ENCODE measurements at regions not wholly inside any gene's neighbourhood (a gene's known extent, or its start where the extent isn't known, plus 50 kb on each side); places are given as distances from the start of the nearest gene placed in this dataset.

GRCh38 chr10:130372866-130373265 is 236.7 kb downstream of the GLRX3 start:
- DNase-seq, result no peak

GRCh38 chr10:130377986-130378540 is 241.9 kb downstream of the GLRX3 start:
- DNase-seq, result no peak

GRCh38 chr10:130378556-130379400 is 242.6 kb downstream of the GLRX3 start:
- no peak for DNase-seq

GRCh38 chr10:130380056-130380455 is 243.9 kb downstream of the GLRX3 start:
- DNase-seq, result no peak

GRCh38 chr10:130382031-130382430 is 245.8 kb downstream of the GLRX3 start:
- no peak for DNase-seq

GRCh38 chr10:130387936-130388580 is 251.9 kb downstream of the GLRX3 start:
- DNase-seq, result no peak

- DNase-seq, result no peak
Measured at GRCh38 chr10:130388746-130389145, 252.6 kb downstream of the GLRX3 start.

- DNase-seq, result no peak
Measured at GRCh38 chr10:130389906-130390305, 253.7 kb downstream of the GLRX3 start.

GRCh38 chr10:130392031-130392430 is 255.8 kb downstream of the GLRX3 start:
- no peak for DNase-seq

- no peak for DNase-seq
Measured at GRCh38 chr10:130393342-130393741, 257.2 kb downstream of the GLRX3 start.

- DNase-seq, result no peak
Measured at GRCh38 chr10:130394832-130395231, 258.6 kb downstream of the GLRX3 start.

GRCh38 chr10:130395248-130395936 is 259.2 kb downstream of the GLRX3 start:
- DNase-seq, result no peak

- DNase-seq, result no peak
Measured at GRCh38 chr10:130396044-130396443, 259.9 kb downstream of the GLRX3 start.

- DNase-seq, result no peak
Measured at GRCh38 chr10:130398090-130398994, 262.2 kb downstream of the GLRX3 start.

GRCh38 chr10:130399425-130399950 is 263.3 kb downstream of the GLRX3 start:
- DNase-seq, result no peak

- no peak for DNase-seq
Measured at GRCh38 chr10:130400890-130401289, 264.7 kb downstream of the GLRX3 start.

- no peak for DNase-seq
Measured at GRCh38 chr10:130401860-130402765, 265.9 kb downstream of the GLRX3 start.

- peak; percentile 45 for DNase-seq
Measured at GRCh38 chr10:130403153-130404075, 267.2 kb downstream of the GLRX3 start.

GRCh38 chr10:130404476-130405055 is 268.4 kb downstream of the GLRX3 start:
- DNase-seq, result no peak

All from NCI-H2171 (cell line).